HG02970 (cell line): ENCODE measurements at regions not wholly inside any gene's neighbourhood (a gene's known extent, or its start where the extent isn't known, plus 50 kb on each side); places are given as distances from the start of the nearest gene placed in this dataset.

ENCODE experiments used
- ATAC-seq: cut with Tn5 transposase; IDR thresholded peaks from one replicate; pipeline ENCODE4 v1.9.1; 2021; ENCODE audit warnings: mild to moderate bottlenecking, moderate library complexity, moderate number of reproducible peaks; ENCODE audit not compliant: unreplicated experiment, low FRiP score

- no peak for ATAC-seq
Measured at GRCh38 chr2:104118889-104119288, 735.0 kb upstream of the POU3F3 start.

- ATAC-seq = no peak
Measured at GRCh38 chr2:104120171-104120570, 733.7 kb upstream of the POU3F3 start.

- no peak for ATAC-seq
Measured at GRCh38 chr2:104125096-104125495, 728.8 kb upstream of the POU3F3 start.

- no peak for ATAC-seq
Measured at GRCh38 chr2:104127049-104127770, 726.7 kb upstream of the POU3F3 start.

GRCh38 chr2:104140361-104140760 lies 713.6 kb upstream of the POU3F3 start:
- no peak for ATAC-seq

- ATAC-seq = no peak
Measured at GRCh38 chr2:104158191-104158590, 695.7 kb upstream of the POU3F3 start.

- no peak for ATAC-seq
Measured at GRCh38 chr2:104163611-104164130, 690.2 kb upstream of the POU3F3 start.

- no peak for ATAC-seq
Measured at GRCh38 chr2:104164721-104165252, 689.1 kb upstream of the POU3F3 start.

- no peak for ATAC-seq
Measured at GRCh38 chr2:104177179-104177578, 676.7 kb upstream of the POU3F3 start.

GRCh38 chr2:104179644-104180043 lies 674.3 kb upstream of the POU3F3 start:
- ATAC-seq = no peak

- ATAC-seq = no peak
Measured at GRCh38 chr2:104200533-104201168, 653.3 kb upstream of the POU3F3 start.

- no peak for ATAC-seq
Measured at GRCh38 chr2:104213758-104214157, 640.2 kb upstream of the POU3F3 start.

- ATAC-seq = no peak
Measured at GRCh38 chr2:104215269-104216161, 638.4 kb upstream of the POU3F3 start.

- ATAC-seq = no peak
Measured at GRCh38 chr2:104233591-104233990, 620.3 kb upstream of the POU3F3 start.

- ATAC-seq = no peak
Measured at GRCh38 chr2:104236491-104236890, 617.4 kb upstream of the POU3F3 start.

GRCh38 chr2:104240984-104241383 lies 612.9 kb upstream of the POU3F3 start:
- ATAC-seq = no peak

GRCh38 chr2:104249629-104250028 lies 604.3 kb upstream of the POU3F3 start:
- ATAC-seq = no peak

GRCh38 chr2:104250635-104251034 lies 603.3 kb upstream of the POU3F3 start:
- no peak for ATAC-seq

- ATAC-seq = no peak
Measured at GRCh38 chr2:104254017-104254416, 599.9 kb upstream of the POU3F3 start.

- ATAC-seq = no peak
Measured at GRCh38 chr2:104262714-104263113, 591.2 kb upstream of the POU3F3 start.

GRCh38 chr2:104279646-104280045 lies 574.3 kb upstream of the POU3F3 start:
- no peak for ATAC-seq
